Neuronal stem cell (in vitro differentiated cells): ENCODE measurements at regions not wholly inside any gene's neighbourhood (a gene's known extent, or its start where the extent isn't known, plus 50 kb on each side); places are given as distances from the start of the nearest gene placed in this dataset.

Experiments
- DNase-seq: peaks from one replicate; pipeline ENCODE4 v3.0.0-alpha.2; 2013; ENCODE audit warnings: low spot score
- H2AFZ ChIP-seq: one replicate; pipeline ENCODE4 v1.6.1; 2013; ENCODE audit warnings: mild to moderate bottlenecking, low read length, inconsistent platforms
- H2AK5ac ChIP-seq: 2 replicates; pipeline ENCODE4 v1.6.1; 2013; ENCODE audit warnings: low read depth, mild to moderate bottlenecking, inconsistent platforms, low read length, moderate library complexity, mixed read lengths
- H2BK120ac ChIP-seq: 2 replicates; pipeline ENCODE4 v1.6.1; 2013; ENCODE audit warnings: low read depth, mild to moderate bottlenecking, inconsistent platforms, low read length, moderate library complexity, mixed read lengths
- H2BK12ac ChIP-seq: one replicate; pipeline ENCODE4 v1.6.1; 2013; ENCODE audit warnings: low read length, inconsistent platforms
- H2BK15ac ChIP-seq: 2 replicates; pipeline ENCODE4 v1.6.1; 2013; ENCODE audit warnings: mild to moderate bottlenecking, low read length, inconsistent platforms, mixed read lengths
- H2BK5ac ChIP-seq: one replicate; pipeline ENCODE4 v1.6.1; 2013; ENCODE audit warnings: inconsistent platforms, mild to moderate bottlenecking, low read length, moderate library complexity
- H3K14ac ChIP-seq: one replicate; pipeline ENCODE4 v1.6.1; 2013; ENCODE audit warnings: low read length, inconsistent platforms
- H3K18ac ChIP-seq: 2 replicates; pipeline ENCODE4 v1.6.1; 2013; ENCODE audit warnings: low read length, inconsistent platforms
- H3K23ac ChIP-seq: 2 replicates; pipeline ENCODE4 v1.6.1; 2013; ENCODE audit warnings: low read depth, mild to moderate bottlenecking, mixed read lengths, low read length, inconsistent platforms; ENCODE audit not compliant: poor library complexity
- H3K27ac ChIP-seq: replicated peaks from 3 replicates; pipeline ENCODE4 v1.5.1; 2013; ENCODE audit warnings: low read length, inconsistent platforms
- H3K27me3 ChIP-seq, 3 experiments: 2 replicates each; pipeline ENCODE4 v1.6.1; 2013; ENCODE audit warnings: low read length in 3 of 3, mild to moderate bottlenecking in 2 of 3, inconsistent platforms in 1 of 3, low read depth in 1 of 3, mixed read lengths in 1 of 3, moderate library complexity in 1 of 3; ENCODE audit not compliant: control insufficient read depth in 3 of 3, insufficient read depth in 3 of 3
- H3K36me3 ChIP-seq, 2 donors: replicated peaks in 1 of 2; 2 replicates each; pipeline ENCODE4 v1.6.1; 2013; ENCODE audit warnings: low read length in 2 of 2; ENCODE audit not compliant: control insufficient read depth in 2 of 2, insufficient read depth in 2 of 2
- H3K4ac ChIP-seq: 2 replicates; pipeline ENCODE4 v1.6.1; 2013; ENCODE audit warnings: inconsistent platforms, mild to moderate bottlenecking, low read length, moderate library complexity
- H3K4me1 ChIP-seq, 2 donors: 1 replicate in 1 of 2; 2 replicates in 1 of 2; pipeline ENCODE4 v1.6.1; 2013; ENCODE audit warnings: low read length in 2 of 2, low read depth in 1 of 2; ENCODE audit not compliant: control insufficient read depth in 2 of 2, insufficient read depth in 1 of 2
- H3K4me2 ChIP-seq: one replicate; pipeline ENCODE4 v1.6.1; 2013; ENCODE audit warnings: mild to moderate bottlenecking, low read length, inconsistent platforms; ENCODE audit not compliant: insufficient read depth, poor library complexity, severe bottlenecking
- H3K4me3 ChIP-seq, 2 donors: 2 replicates each; pipeline ENCODE4 v1.5.1; 2013; ENCODE audit warnings: low read length in 2 of 2, mild to moderate bottlenecking in 2 of 2, inconsistent platforms in 1 of 2, moderate library complexity in 1 of 2
- H3K79me1 ChIP-seq: one replicate; pipeline ENCODE4 v1.6.1; 2013; ENCODE audit warnings: low read depth, mild to moderate bottlenecking, inconsistent platforms, low read length, moderate library complexity
- H3K9ac ChIP-seq: one replicate; pipeline ENCODE4 v1.6.1; 2013; ENCODE audit warnings: mild to moderate bottlenecking, low read depth, low read length, inconsistent platforms; ENCODE audit not compliant: poor library complexity
- H3K9me3 ChIP-seq, 2 donors: replicated peaks in 1 of 2; 2 replicates each; pipeline versions ENCODE3 to v1.6.1; 2013; ENCODE audit warnings: low read length in 2 of 2, mild to moderate bottlenecking in 2 of 2, inconsistent platforms in 1 of 2, low read depth in 1 of 2, mixed read lengths in 1 of 2, moderate library complexity in 1 of 2; ENCODE audit not compliant: control insufficient read depth in 2 of 2, insufficient read depth in 1 of 2
- H4K8ac ChIP-seq: one replicate; pipeline ENCODE4 v1.6.1; 2013; ENCODE audit warnings: low read depth, mild to moderate bottlenecking, inconsistent platforms, low read length, moderate library complexity
- H4K91ac ChIP-seq: one replicate; pipeline ENCODE4 v1.6.1; 2013; ENCODE audit warnings: low read length, low read depth, mild to moderate bottlenecking, inconsistent platforms; ENCODE audit not compliant: poor library complexity
- WGBS, 2 donors: extraction: QIAGEN DNeasy Blood & Tissue Kit; methylation state at CpG; one replicate each; pipeline ENCODE4 v1.1.7; 2013; ENCODE audit warnings: missing lambda C conversion rate in 2 of 2, mixed read lengths in 1 of 2; ENCODE audit not compliant: insufficient read length in 2 of 2, insufficient replicate concordance in 1 of 2; ENCODE audit errors: extremely low coverage in 2 of 2; 5-methylcytosine and 5-hydroxymethylcytosine counted together

- no peak overlapping the region for H3K4me2 ChIP-seq
- H3K9ac ChIP-seq: no peak overlapping the region
- H3K23ac ChIP-seq: no peak overlapping the region
- H4K8ac ChIP-seq: no peak overlapping the region
- no peaks in the 10 kb centered on the region for H3K36me3 ChIP-seq
- no peak overlapping the region for H3K27ac ChIP-seq
- no peak overlapping the region for H3K14ac ChIP-seq
- no peak overlapping the region for H2BK12ac ChIP-seq
- H3K4ac ChIP-seq: no peak overlapping the region
- H3K27me3 ChIP-seq: no peaks in the 10 kb centered on the region
- no peak overlapping the region for H2AFZ ChIP-seq
- H3K79me1 ChIP-seq: no peaks in the 10 kb centered on the region
- no peak for DNase-seq
- H2AK5ac ChIP-seq: no peak overlapping the region
- no peak overlapping the region for H2BK5ac ChIP-seq
- H3K9me3 ChIP-seq: no peaks in the 10 kb centered on the region
- H4K91ac ChIP-seq: no peak overlapping the region
- no peak overlapping the region for H2BK120ac ChIP-seq
- no peak overlapping the region for H3K18ac ChIP-seq
- no CpG with 5 or more reads among the region's 5 CpGs for WGBS, 2 donors
- H3K4me3 ChIP-seq: no peak overlapping the region
- H2BK15ac ChIP-seq: no peak overlapping the region
- peaks cover 0 to 8% of the 10 kb centered on the region in 2 donors for H3K4me1 ChIP-seq
Observed at GRCh38 chr12:98259693-98260092, 255.7 kb upstream of the TMPO start.

- WGBS, 2 donors: no CpG with 5 or more reads among the region's 5 CpGs
- Histone ChIP-seq H4K8ac (no peak overlapping the region), H2BK5ac (no peak overlapping the region), H3K4ac (no peak overlapping the region), H3K79me1 (no peaks in the 10 kb centered on the region), H2AK5ac (no peak overlapping the region), H3K18ac (no peak overlapping the region), H3K9me3 (no peaks in the 10 kb centered on the region), H3K4me1 (peaks cover 0 to 8% of the 10 kb centered on the region in 2 donors), H3K14ac (no peak overlapping the region), H2BK12ac (no peak overlapping the region), H3K4me3 (no peak overlapping the region), H2BK15ac (no peak overlapping the region), H3K9ac (no peak overlapping the region), H3K27me3 (no peaks in the 10 kb centered on the region), H2AFZ (no peak overlapping the region), H3K27ac (no peak overlapping the region), H4K91ac (no peak overlapping the region), H3K36me3 (no peaks in the 10 kb centered on the region), H3K23ac (no peak overlapping the region), H2BK120ac (no peak overlapping the region), H3K4me2 (no peak overlapping the region)
- DNase-seq: no peak
Observed at GRCh38 chr12:98260276-98260675, 255.1 kb upstream of the TMPO start.

DNA sequence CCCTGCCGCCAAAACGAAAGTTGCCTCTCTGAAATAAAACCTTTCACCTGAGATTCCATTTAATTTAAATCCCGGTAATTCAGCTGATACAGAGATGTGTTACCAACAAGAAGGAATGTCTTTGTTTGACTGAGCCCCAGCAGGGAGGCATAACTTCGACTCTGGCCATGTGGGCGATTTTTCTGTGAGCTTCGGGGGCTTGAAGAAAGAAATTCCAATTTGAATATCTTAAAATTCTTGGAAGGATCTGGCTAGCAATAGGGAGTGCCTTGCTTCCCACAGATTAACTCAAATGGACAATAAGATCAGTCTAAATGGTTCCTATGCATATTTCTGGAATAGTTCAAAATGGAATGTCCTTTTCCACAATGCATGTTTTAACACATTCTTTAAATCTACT is 252.5 kb upstream of the TMPO start:
- DNase-seq: peak; percentile 5
- Histone ChIP-seq H3K36me3 (no peaks in the 10 kb centered on the region), H3K4ac (no peak overlapping the region), H2BK120ac (no peak overlapping the region), H3K14ac (no peak overlapping the region), H3K23ac (no peak overlapping the region), H3K27ac (no peak overlapping the region), H3K4me3 (no peak overlapping the region), H3K9me3 (no peaks in the 10 kb centered on the region), H4K91ac (no peak overlapping the region), H3K79me1 (no peaks in the 10 kb centered on the region), H3K4me1 (peaks cover 0 to 8% of the 10 kb centered on the region in 2 donors), H3K18ac (no peak overlapping the region), H2AFZ (peak overlapping the region; percentile 66), H4K8ac (no peak overlapping the region), H2BK12ac (no peak overlapping the region), H3K27me3 (no peaks in the 10 kb centered on the region), H2AK5ac (no peak overlapping the region), H2BK5ac (no peak overlapping the region), H3K9ac (no peak overlapping the region), H3K4me2 (no peak overlapping the region), H2BK15ac (no peak overlapping the region)
- no CpG with 5 or more reads among the region's 6 CpGs for WGBS, 2 donors

DNA sequence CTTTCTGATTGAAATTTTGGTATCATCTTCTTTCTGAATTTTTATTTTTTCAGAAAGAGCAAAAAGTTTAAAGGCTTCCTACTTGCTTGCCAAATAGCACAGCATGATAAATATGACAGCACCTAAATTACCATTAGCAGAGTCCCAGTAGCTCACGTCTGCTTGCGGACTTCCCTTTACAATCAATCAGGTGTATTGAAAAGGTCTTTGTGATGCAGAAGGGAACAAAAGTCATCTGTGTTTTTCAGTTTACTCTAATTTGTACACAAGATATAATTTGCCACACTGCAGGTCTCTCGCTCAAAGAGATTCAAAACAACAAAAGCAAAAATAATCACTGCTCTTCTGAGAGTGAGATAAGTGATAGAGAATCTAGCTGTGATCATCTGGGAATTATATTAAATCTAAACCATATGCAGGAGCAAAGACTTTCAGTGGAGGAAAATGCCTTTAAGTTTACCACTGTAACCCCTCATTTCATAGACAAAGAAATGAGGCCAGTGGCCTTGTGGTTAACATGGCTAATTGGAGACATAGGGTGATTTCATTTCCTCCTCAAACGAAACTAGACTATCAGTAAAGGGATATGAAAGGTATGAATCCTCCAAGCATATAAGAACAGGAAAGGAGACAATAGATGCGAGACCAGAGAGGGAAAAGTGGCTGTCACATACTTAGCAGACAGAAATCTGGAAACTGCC is 240.8 kb upstream of the TMPO start:
- Histone ChIP-seq H3K9me3 (no peaks in the 10 kb centered on the region), H3K4me2 (no peak overlapping the region), H3K27ac (no peak overlapping the region), H4K91ac (no peak overlapping the region), H3K4ac (no peak overlapping the region), H2AFZ (no peak overlapping the region), H3K79me1 (no peaks in the 10 kb centered on the region), H3K4me3 (no peak overlapping the region), H3K14ac (no peak overlapping the region), H3K18ac (no peak overlapping the region), H3K4me1 (no peaks in the 10 kb centered on the region), H3K27me3 (no peaks in the 10 kb centered on the region), H3K9ac (no peak overlapping the region), H4K8ac (no peak overlapping the region), H2BK5ac (no peak overlapping the region), H2BK15ac (no peak overlapping the region), H3K36me3 (no peaks in the 10 kb centered on the region), H2AK5ac (no peak overlapping the region), H3K23ac (no peak overlapping the region), H2BK120ac (no peak overlapping the region), H2BK12ac (no peak overlapping the region)
- no CpG with 5 or more reads among the region's 5 CpGs for WGBS, 2 donors
- DNase-seq: no peak
